ENCODE measurements at regions not wholly inside any gene's neighbourhood (a gene's known extent, or its start where the extent isn't known, plus 50 kb on each side); places are given as distances from the start of the nearest gene placed in this dataset.

- H2AFZ ChIP-seq (ENCODE audit: low read length): no peak overlapping the region
- DNase-seq (ENCODE audit: low spot score) (no peak), FAIRE-seq (no peak), ATAC-seq (no peak)
- POLR2A ChIA-PET: no interaction called here
- no peaks in the 10 kb centered on the region for H3K9me3 ChIP-seq (ENCODE audit: low read length)
- CTCF ChIA-PET (ENCODE audit: low intra/inter-chr PET ratio, low total read pairs): no interaction called here
- no peak overlapping the region for H3K27ac ChIP-seq (ENCODE audit: extremely low read length, insufficient read depth, low read length)
- H3K36me3 ChIP-seq (replicated peaks in 1 of 2; ENCODE audit: control insufficient read depth in 1 of 2, insufficient read depth in 2 of 2, low read length in 2 of 2): no peaks in the 10 kb centered on the region
- intact Hi-C loops (cut with micrococcal nuclease; ENCODE audit: unreplicated experiment) (no loop called here), in situ Hi-C loops (cut with HindIII; ENCODE audit: extremely low pct_ligation_motif_present, low pct_unique_long_range_greater_than_20kb) (no loop called here)
- no peaks in the 10 kb centered on the region for H3K27me3 ChIP-seq (ENCODE audit: control insufficient read depth in 1 of 2, insufficient read depth in 2 of 2, low read length in 2 of 2)
- H3K9ac ChIP-seq (ENCODE audit: insufficient read depth, low read depth, low read length): no peak overlapping the region
- H3K4me1 ChIP-seq (ENCODE audit: insufficient read depth, low read length): no peaks in the 10 kb centered on the region
- WGBS (ENCODE audit: low lambda C conversion rate): 5% methylated on average over 1 of the region's 1 CpG
- no peaks in the 10 kb centered on the region for H3K79me2 ChIP-seq (ENCODE audit: insufficient read depth, low read length)
- no peaks in the 10 kb centered on the region for H4K20me1 ChIP-seq (ENCODE audit: insufficient read depth, low read length)
- H3K4me2 ChIP-seq (ENCODE audit: low read depth, low read length): no peak overlapping the region
- no peak overlapping the region for H3K4me3 ChIP-seq (replicated peaks in 1 of 3; ENCODE audit: insufficient read depth in 1 of 3, low read depth in 2 of 3, low read length in 3 of 3)
- BruUV-seq (replicated peaks): no TSS peak
- TF ChIP-seq BORCS8-MEF2B (CRISPR knock-in tag; IDR thresholded peaks at IDR 0.05) (no peak), ZNF224 (CRISPR knock-in tag; IDR thresholded peaks at IDR 0.05) (no peak), ATF6 (CRISPR knock-in tag; conservative IDR thresholded peaks at IDR 0.05) (no peak), SUZ12 (IDR thresholded peaks at IDR 0.05; ENCODE audit: low read depth, low read length) (no peak), SAFB2 (CRISPR knock-in tag; IDR thresholded peaks at IDR 0.05; ENCODE audit: borderline replicate concordance, low read depth) (no peak), PAXIP1 (CRISPR knock-in tag; conservative IDR thresholded peaks at IDR 0.05) (no peak), ZNF761 (CRISPR knock-in tag; conservative IDR thresholded peaks at IDR 0.05) (no peak), ARHGAP35 (CRISPR knock-in tag; IDR thresholded peaks at IDR 0.05; ENCODE audit: borderline replicate concordance) (no peak), ZNF101 (CRISPR knock-in tag; IDR thresholded peaks at IDR 0.05; ENCODE audit: borderline replicate concordance, low read depth) (no peak), PRDM15 (CRISPR knock-in tag; IDR thresholded peaks at IDR 0.05) (no peak), PLSCR1 (CRISPR knock-in tag; IDR thresholded peaks at IDR 0.05; ENCODE audit: borderline replicate concordance) (no peak), TOPORS (CRISPR knock-in tag; IDR thresholded peaks at IDR 0.05) (no peak), MIER2 (CRISPR knock-in tag; IDR thresholded peaks at IDR 0.05) (no peak), ZBTB8A (CRISPR knock-in tag; IDR thresholded peaks at IDR 0.05; ENCODE audit: borderline replicate concordance, low read depth) (no peak), NKX3-1 (CRISPR knock-in tag; IDR thresholded peaks at IDR 0.05) (no peak), ZNF891 (CRISPR knock-in tag; IDR thresholded peaks at IDR 0.05) (no peak)
Measured at GRCh38 chr6:115798229-115798628, 262.5 kb downstream of the FRK start.

Data from HepG2 (cell line).